HG03103 (cell line): ENCODE measurements at regions not wholly inside any gene's neighbourhood (a gene's known extent, or its start where the extent isn't known, plus 50 kb on each side); places are given as distances from the start of the nearest gene placed in this dataset.
"Not testable (repeated sequence)": the region's sequence is repeated elsewhere in the genome, so short reads cannot be mapped to it uniquely, and the experiment has no call there.

Experiments
- ATAC-seq: cut with Tn5 transposase; IDR thresholded peaks from one replicate; pipeline ENCODE4 v1.9.1; 2021; ENCODE audit warnings: low read depth; ENCODE audit not compliant: unreplicated experiment

DNA sequence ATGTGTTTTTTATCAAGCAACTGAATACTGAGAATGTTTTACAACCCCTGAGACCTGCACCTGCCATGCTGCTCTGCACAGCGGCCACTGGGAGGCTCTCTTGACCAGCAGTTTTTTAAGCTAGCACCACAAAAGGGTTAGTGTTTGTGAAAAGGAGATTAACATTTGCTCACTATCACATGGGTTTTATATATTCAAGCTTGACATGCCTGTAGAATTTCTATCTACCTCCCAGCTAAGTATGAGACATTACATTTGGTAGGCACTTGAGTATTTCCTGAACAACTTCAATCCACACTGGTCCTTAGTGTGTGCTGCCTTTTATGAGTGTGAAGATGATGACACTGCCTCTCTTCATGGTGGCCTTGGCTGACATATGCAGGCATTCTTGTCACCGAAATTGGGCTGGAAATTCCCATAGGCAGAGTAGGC is 1238.9 kb downstream of the UQCRFS1 start:
- no peak for ATAC-seq

DNA sequence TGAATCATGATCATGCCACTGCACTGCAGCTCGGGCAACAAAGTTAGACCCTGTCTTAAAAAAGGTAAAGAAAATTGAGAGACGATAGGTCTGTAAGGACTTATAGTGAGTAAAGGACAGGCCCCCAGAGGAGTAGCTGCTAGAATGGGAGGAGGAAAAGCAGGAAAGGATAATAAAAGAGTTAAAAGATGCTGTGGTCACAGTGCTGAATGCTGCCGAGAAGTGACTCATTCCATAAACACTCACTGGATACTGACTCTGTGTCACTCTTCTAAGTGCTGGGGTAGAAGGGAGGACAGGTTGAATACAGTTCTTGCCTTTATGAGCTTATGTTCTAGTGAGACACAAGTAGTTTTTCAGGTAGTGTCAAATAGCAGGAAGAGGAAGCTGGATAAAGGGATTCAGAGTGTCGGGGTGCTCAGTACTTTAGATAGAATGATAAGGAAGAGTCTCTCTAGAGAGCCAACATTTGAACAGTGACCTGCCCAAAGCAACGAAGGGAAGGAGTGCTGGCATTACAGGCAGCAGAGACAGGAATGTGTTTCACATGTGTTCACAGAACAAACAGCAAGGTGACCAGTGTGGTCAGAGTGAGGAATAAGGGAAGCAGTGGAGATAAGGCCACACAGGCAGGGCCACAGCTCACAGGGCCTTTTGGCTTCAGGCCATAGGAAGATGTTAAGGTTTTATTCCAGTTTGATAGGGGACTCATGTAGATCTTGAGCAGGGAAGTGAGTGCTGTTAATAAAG is 1240.5 kb downstream of the UQCRFS1 start:
- ATAC-seq, result no peak

DNA sequence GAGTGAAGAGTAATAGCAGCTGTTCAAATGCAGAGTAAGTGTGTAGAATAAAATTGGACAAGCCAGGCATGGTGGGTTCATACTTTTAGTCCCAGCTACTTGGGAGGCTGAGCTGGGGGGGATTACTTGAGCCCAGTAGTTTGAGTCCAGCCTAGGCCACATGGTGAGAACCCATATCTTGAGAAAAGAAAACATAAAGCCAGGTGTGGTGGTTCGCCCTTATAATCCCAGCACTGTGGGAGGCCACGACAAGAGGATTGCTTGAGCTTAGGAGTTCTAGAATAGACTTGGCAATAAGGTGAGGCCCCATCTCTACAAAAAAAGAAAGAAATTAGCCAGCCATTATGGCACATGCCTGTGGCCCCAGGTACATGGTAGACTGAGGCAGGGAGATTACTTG is 1241.1 kb downstream of the UQCRFS1 start:
- ATAC-seq, result no peak

DNA sequence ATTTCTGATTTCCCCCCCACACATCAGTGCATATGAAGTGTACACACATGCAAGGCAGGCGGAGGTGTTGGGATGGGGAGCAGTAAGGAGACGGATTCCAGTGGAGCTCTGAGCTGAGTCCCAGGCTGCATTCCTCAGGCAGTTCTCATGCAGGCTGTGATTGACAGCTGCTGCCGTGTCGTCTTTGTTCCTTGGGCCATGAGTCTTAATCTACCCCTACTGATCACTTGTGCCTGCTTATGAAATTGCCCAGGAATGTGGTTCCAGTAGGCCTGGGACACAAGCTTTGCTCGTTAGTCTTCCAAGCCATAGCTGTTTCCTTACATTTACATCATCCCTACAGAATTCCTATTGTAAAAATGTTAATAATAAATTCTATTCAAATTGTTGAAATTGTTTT is 1241.9 kb downstream of the UQCRFS1 start:
- no peak for ATAC-seq

DNA sequence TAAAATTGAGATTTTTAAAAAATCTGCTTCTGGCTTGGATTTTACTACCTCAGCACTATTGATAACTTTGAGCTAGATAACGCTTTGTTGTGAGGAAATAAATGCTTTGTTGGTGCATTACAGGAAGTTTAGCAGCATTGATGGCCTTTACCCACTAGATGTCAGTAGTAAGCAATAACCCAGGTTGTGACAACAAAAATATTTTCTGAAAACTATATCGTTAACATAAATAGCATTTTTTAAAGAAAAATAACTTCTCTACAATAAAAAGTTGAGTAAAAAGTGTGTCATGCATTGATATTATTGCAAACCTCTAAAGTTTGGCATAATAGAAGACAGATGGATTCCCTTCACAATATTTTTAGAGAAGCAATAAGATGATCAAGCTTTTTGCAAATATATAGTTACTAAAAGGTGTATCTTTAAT is 1246.5 kb downstream of the UQCRFS1 start:
- ATAC-seq, result no peak

DNA sequence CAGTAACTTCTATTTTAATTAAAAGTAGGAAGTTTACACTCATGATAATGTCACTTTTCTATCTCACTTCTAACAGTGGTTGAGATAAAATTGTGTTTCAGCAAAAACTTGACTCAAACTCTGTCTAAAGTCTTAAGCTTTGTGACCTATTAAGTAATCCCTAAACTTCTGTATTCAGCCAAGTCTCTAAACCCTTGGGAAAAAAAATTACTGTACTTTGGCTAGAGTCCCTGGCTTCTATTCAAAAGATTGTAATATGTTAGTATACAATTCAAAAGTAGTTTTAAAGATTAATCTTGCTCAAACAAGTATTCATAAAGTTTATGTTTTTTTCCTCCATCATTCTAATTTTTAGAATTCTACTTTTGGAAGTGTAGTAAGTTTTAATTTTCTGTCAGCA is 1248.8 kb downstream of the UQCRFS1 start:
- ATAC-seq, result no peak

DNA sequence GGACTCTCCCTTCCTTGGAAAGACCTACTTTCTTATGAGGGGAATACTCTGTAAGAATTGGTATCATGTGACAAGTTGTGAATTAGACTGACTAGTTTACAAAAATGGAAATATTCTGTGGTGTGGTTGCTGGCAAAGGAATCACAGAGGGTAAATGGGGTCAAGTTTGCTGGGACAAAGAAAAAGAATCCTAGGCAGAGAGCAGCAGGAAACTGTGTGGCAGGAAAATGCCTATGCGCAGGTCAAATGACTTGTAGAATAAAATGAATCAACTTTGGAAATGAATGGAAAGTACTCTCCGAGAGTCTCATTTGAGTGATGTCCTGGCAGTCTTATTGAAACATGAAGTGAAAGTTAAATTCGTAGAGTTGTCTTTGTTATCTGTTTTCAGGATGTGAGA is 1250.7 kb downstream of the UQCRFS1 start:
- no peak for ATAC-seq

DNA sequence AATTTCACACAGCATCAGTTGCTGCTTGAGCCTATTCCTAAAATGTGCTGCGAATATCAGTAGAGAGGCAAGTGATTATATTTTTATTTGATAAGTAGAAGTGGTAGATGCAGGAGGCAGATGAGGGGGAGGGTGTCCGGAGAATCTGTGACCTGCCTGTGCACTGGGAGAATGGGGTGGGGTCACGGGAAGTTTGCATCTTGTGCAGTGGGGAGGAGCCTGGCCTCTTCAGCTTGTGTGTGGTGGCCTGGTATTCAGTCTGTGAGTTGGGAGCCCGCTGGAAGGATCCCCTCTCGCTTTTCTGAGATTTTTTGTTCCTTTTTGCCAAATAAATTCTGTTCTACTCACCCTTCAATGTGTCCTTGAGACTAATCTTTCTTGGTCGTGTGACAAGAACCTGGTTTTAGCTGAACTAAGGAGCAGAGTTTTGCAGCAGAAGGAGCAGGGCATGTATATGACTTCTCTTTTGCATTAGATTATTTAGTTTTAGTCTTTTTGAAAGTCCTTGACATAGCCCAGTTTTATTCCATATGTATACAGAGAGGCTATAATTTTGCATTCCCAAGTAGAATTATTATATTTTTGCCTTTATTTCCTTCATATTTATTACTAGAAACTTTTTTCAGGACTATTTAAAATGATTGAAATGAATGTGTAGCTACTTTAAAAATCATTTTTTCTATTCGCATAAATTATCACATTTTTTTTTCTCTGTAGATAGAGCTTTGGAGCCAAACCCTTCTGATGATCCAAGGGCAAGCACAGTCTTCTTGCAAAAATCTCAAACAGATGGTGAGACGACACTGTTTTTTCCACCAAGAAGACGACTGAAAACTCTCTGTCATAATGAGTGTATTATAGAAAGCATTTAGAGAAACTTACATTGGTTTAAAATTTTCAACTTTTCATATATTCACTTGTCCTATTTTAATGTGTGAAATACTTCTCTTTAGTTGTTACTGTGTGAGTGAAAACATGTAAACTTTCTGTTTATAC is 1257.2 kb downstream of the UQCRFS1 start:
- ATAC-seq, result no peak

DNA sequence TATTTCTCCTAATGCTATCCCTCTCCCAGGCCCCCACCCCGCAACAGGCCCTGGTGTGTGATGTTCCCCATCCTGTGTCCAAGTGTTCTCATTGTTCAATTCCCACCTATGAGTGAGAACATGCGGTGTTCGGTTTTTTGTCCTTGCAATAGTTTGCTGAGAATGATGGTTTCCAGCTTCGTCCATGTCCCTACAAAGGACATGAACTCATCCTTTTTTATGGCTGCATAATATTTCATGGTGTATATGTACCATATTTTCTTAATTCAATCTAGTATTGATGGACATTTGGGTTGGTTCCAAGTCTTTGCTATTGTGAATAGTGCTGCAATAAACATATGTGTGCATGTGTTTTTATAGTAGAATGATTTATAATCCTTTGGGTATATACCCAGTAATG is 1270.3 kb downstream of the UQCRFS1 start:
- ATAC-seq, result not testable (repeated sequence)

DNA sequence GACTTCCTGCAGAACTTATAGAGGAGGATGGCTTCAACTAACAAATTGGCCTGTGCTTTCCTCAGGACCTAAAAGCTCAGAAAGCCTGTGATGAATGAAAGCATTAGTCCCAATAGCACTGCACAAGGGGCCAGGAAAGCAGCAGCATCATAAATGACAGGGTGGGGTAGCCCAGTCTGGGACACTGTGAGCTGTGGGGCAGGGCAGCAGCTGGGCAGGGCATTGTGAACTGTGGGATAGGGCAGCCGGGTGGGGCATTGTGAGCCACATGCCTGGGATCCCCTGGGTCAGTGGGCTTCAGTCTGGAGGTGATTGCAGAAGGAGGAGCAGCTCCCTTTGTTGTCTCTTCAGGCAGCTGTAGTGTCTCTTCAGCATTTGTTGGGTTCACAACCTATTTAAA is 1276.8 kb downstream of the UQCRFS1 start:
- no peak for ATAC-seq

DNA sequence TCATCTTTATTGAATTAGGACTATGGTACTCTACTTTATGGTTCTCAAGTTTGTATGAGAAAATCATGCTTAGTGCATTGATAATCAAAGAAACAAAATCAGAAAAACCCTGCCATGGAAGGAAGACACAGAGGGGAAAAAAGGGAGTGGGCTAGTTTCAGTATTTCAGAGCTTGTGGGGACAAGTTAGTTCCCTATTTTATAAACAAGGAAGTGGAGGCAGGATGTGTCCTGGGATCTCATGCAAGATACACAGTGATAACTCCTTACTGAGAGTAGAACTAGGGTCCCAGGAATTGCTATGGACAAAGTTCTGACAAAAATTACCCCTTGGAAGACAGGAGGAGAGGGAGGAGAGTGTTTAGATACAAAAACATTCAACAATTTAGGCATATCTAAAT is 1277.3 kb downstream of the UQCRFS1 start:
- ATAC-seq, result no peak

DNA sequence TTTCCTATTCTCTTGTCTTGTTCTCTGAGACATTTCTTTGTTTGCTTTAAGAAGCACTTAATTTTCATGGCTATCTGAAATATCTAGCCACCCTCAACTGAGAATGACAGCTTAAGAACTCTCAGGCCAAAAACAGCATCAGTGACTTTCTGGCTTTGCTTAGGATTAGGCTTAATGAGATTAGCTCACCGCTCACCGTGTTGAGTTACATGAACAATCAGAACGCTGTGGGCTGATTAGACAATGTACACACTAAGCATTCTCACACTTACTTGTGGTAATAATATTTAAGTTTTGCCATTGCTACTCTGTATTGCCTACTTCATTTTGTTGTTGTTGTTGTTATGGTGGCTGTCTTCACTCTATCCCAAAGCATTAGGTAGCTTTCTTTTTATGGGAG is 1283.6 kb downstream of the UQCRFS1 start:
- no peak for ATAC-seq

DNA sequence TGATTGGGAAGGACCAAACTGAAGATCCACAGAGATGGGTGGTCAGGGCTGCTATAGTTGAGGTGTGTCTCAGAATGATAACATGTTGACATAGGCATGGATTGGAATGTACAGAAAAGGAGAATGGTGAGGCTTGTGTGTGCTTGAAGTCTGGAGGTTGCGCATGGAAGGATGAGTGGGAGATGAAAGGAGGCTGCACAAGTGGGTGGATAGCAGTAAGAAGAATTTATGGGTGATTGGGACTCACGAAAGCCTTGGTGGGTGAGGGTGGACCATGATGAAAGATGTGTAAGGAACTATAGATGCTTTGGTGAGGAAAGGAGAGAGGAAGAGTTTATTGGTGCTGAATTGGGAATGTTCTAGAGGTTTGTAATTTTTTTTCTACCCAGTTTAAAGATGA is 1287.7 kb downstream of the UQCRFS1 start:
- ATAC-seq, result no peak

DNA sequence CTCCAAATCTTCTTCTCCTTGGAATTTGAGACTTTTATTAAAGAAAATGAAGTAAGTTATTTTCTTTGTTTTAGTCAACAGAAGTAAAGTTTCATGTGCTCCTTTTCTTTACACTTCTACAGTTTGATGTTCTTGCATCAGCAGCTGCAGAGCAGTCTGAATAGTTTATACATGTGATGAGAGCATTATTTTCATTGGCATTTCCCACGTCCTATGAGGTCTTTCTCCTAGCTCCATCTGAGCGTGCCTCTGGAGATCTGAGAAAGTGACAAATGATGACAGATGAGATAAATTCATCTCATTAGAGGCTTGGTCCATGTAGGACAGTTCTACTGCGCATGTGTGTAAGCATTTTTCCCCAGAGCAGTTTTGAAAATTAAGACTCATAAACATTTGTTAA is 1290.0 kb downstream of the UQCRFS1 start:
- no peak for ATAC-seq

DNA sequence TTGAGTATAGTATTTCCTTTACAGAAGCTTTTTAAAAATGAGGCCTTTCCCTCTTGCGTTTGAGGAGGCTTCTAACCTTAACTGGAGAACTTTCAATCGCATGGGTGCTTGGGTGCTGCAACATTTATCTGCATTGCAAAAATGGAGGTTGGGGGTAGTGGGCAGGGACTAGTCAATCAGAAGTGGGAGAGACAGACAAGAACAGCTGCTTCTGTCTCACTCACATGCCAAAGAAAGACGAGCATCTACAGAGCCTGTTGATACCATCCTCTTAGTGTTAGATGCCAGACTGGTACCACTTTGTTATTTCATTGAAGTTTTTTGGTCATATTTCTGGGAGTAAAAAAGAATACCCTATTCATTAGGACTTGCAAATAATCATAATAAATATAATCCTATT is 1292.2 kb downstream of the UQCRFS1 start:
- no peak for ATAC-seq

DNA sequence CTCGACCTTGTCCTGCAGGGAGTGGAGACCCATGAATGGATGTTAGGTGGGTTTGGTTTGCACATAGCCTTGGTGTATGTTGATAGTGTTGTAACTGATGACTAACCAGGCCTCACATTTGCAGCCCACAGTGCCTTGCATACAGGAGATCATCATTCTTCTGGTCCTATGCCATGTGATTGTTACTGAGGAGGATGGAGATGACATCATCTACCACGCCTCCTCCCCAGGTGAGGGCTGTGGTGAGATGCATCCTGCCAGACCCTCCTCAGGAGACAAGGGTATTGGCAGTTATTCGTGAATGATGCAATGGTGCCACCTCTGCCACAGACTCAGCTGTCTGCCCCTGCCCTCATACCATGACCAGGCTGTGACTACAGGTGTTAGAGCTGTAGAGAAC is 1294.1 kb downstream of the UQCRFS1 start:
- ATAC-seq, result no peak

DNA sequence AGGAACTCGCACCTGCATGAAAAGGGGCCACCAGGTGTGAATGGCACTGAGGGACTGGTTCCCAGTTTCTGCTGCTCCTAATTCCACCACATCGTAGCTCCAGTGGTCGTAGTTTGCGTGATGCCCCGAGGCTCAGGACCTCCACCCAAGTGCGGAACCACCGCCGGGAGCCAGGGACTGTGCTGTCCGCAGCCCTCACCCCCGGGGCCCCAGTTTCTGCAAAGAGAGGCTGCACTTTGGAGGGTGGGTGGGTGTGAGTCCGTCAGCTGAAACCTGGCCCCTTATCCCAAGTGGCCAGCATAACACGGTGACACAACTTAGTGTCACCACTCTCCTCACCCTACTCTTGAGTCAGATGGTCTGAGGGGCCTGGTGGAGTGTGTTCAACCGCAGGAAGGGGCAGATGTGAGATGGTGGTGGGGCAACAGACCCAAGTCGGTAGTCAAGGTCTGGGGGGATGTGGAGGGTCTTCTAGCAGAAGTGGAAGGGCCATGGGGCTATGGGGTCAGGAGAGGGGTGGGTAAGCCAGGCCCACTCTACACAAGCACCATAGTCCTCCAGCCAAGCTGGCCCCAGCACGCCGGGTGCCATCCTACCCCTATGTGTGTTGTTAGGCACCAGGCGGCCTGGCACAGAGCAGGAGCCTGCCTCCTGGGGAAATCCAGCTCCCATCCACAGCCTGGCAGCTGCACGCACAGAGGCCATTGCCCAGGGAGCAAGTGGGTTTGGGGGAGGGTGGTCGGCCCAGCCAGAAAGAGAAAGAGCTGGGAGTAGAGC is 1301.6 kb downstream of the UQCRFS1 start:
- ATAC-seq, result no peak

DNA sequence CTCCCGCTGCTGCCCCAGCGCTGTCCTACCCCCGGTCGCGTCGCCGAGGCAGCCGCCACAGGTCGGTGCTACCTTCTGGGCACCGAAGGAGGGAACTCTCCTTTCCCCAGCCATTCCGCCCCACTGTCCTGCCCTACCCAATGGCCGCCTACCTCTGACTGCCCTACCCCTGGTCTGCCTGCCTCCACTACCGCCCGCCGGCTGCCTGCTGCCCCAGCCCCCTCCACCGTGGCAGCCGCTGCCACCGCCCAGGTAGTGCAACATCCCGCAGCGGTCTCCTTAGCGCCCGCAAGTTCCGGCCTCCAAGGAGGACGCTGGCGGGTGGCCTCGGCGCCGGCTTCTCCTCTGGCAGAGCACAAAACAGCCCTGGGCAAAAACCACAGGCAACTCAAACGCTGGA is 1303.1 kb downstream of the UQCRFS1 start:
- no peak for ATAC-seq

DNA sequence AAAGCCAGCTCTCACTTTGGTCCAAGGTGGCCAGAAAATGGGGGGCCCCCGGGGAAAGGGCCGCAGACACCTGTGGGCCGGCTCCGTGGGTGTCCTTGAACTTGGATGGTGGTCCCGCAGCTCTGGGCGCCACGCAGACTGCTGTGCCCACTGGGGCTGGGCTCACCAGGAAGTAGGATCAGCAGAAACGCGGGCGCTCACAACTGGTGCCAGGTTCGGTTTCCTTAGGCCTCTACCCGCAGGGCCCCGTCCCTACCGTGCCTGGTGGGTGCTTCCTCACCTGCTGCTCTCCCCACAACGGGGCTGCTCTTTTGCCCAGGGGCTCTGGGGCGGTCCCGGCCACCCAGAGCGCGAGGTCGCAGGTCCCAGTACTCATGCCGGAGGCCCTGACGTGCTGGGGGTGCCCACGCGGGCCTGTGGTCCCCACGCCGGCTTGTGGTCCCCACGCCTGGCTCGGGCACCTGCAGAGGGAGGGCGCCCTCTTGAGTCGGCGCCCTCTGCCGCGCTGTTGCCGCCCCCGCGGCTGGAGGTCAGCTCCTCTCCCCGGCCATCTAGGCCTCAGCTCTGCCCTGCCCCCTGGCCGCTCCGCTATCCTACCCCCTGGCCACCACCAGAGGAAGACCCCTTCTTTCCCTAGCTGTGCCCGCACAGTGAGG is 1303.6 kb downstream of the UQCRFS1 start:
- ATAC-seq, result no peak

DNA sequence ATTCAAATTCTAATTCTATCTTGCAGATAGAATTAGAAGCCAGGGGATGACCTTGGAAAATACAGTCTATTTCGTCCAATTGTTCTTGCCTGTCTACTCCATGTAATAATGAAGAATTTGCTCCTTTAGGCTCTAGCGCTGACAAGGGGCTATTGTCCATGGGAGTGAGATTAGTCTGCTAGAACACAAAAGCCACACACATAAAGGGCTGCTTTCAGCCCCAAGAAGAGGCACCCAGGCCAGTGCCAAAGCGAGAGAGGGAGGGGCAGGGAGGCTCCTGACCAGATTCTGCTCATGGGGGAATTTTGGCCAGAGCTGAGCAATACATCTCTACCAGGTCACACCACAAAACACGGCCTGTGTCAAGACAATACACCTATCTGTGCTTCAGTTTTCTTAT is 1306.9 kb downstream of the UQCRFS1 start:
- ATAC-seq, result no peak
